GM23338 (cell line): ENCODE measurements at regions not wholly inside any gene's neighbourhood (a gene's known extent, or its start where the extent isn't known, plus 50 kb on each side); places are given as distances from the start of the nearest gene placed in this dataset.

Experiments
- ATAC-seq: fragments of 200-7000 bp; cut with Tn5 transposase; 3 replicates; pipeline ENCODE4 v1.9.1; 2020
- DNase-seq: peaks from one replicate; pipeline ENCODE4 v3.0.0-alpha.2; 2015; ENCODE audit warnings: low spot score
- H2AFZ ChIP-seq: fragments of 200-600 bp; sonication (generic); 2 replicates; pipeline ENCODE4 v1.8.0; 2016; ENCODE audit warnings: antibody characterized with exemption, mild to moderate bottlenecking, moderate library complexity
- H3F3A ChIP-seq: fragments of 200-600 bp; sonication (generic); replicated peaks from 2 replicates; pipeline ENCODE4 v1.8.0; 2017; ENCODE audit warnings: antibody characterized with exemption, mixed run types, low read depth
- H3K27ac ChIP-seq: fragments of 200-600 bp; sonication (generic); 2 replicates; pipeline ENCODE4 v1.6.1; 2016; ENCODE audit warnings: low read depth
- H3K27me3 ChIP-seq: fragments of 200-600 bp; sonication (generic); 2 replicates; pipeline ENCODE4 v1.8.0; 2016; ENCODE audit warnings: mild to moderate bottlenecking, mixed run types, moderate library complexity; ENCODE audit not compliant: insufficient read depth
- H3K36me3 ChIP-seq: fragments of 200-600 bp; sonication (generic); 2 replicates; pipeline ENCODE4 v1.8.0; 2016; ENCODE audit warnings: mild to moderate bottlenecking; ENCODE audit not compliant: insufficient read depth
- H3K4me1 ChIP-seq: fragments of 200-600 bp; sonication (generic); 2 replicates; pipeline ENCODE4 v1.8.0; 2016; ENCODE audit warnings: mild to moderate bottlenecking, moderate library complexity; ENCODE audit not compliant: insufficient read depth
- H3K4me2 ChIP-seq: fragments of 200-600 bp; sonication (generic); 2 replicates; pipeline ENCODE4 v1.7.1; 2017; ENCODE audit warnings: mixed run types
- H3K4me3 ChIP-seq: fragments of 200-600 bp; sonication (generic); 2 replicates; pipeline ENCODE4 v1.6.1; 2016; ENCODE audit warnings: mixed run types
- H3K79me2 ChIP-seq: fragments of 200-600 bp; sonication (generic); replicated peaks from 2 replicates; pipeline ENCODE4 v1.8.0; 2017; ENCODE audit warnings: mild to moderate bottlenecking; ENCODE audit not compliant: insufficient read depth
- H3K9me2 ChIP-seq: fragments of 200-600 bp; sonication (generic); 2 replicates; pipeline ENCODE4 v1.8.0; 2017; ENCODE audit not compliant: insufficient read depth
- H4K20me1 ChIP-seq: fragments of 200-600 bp; sonication (generic); replicated peaks from 2 replicates; pipeline ENCODE4 v1.8.0; 2017; ENCODE audit warnings: mild to moderate bottlenecking; ENCODE audit not compliant: insufficient read depth
- H3K27ac Mint-ChIP-seq: 2 replicates; pipeline ENCODE4 v1.8.0; 2020; ENCODE audit warnings: inconsistent platforms, mild to moderate bottlenecking, moderate library complexity, mixed read lengths
- H3K27me3 Mint-ChIP-seq: 3 replicates; pipeline ENCODE4 v1.8.0; 2022; ENCODE audit warnings: low read depth, mild to moderate bottlenecking, moderate library complexity, mixed read lengths, inconsistent platforms; ENCODE audit not compliant: insufficient read depth, poor library complexity
- H3K36me3 Mint-ChIP-seq: 3 replicates; pipeline ENCODE4 v1.8.0; 2021; ENCODE audit warnings: low read depth, mild to moderate bottlenecking, inconsistent platforms, moderate library complexity, mixed read lengths
- H3K4me1 Mint-ChIP-seq: 3 replicates; pipeline ENCODE4 v1.8.0; 2020; ENCODE audit warnings: mild to moderate bottlenecking, inconsistent platforms, mixed read lengths
- H3K4me3 Mint-ChIP-seq: 3 replicates; pipeline ENCODE4 v1.8.0; 2021; ENCODE audit warnings: moderate library complexity, mild to moderate bottlenecking, inconsistent platforms, mixed read lengths
- H3K9me3 Mint-ChIP-seq: 3 replicates; pipeline ENCODE4 v1.8.0; 2020; ENCODE audit warnings: moderate library complexity, mild to moderate bottlenecking, inconsistent platforms, mixed read lengths
- CREB1 ChIP-seq: fragments of 250-450 bp; sonication (Bioruptor Pico); IDR thresholded peaks from 2 replicates; pipeline ENCODE4 v1.5.0; 2020; ENCODE audit warnings: low read depth, mild to moderate bottlenecking, moderate library complexity
- CTCF ChIP-seq, 2 experiments: fragments of 200-600 bp in 1 of 2; sonication (generic) in 1 of 2; conservative IDR thresholded peaks; 2 replicates each; pipeline versions ENCODE4 v1.5.1 to v1.6.1; 2016 to 2017; ENCODE audit warnings: antibody characterized with exemption in 2 of 2, low read depth in 2 of 2, mild to moderate bottlenecking in 2 of 2, moderate library complexity in 1 of 2
- ETS1 ChIP-seq: IDR thresholded peaks from 2 replicates; pipeline ENCODE4 v1.6.1; 2016; ENCODE audit warnings: antibody characterized with exemption
- NANOG ChIP-seq: IDR thresholded peaks from 2 replicates; pipeline ENCODE4 v1.6.1; 2016; ENCODE audit warnings: antibody characterized with exemption, borderline replicate concordance
- ZNF462 ChIP-seq: fragments of 250-450 bp; sonication (Bioruptor Pico); IDR thresholded peaks from 2 replicates; pipeline ENCODE4 v1.5.0; 2020; ENCODE audit warnings: mild to moderate bottlenecking, moderate library complexity

- Mint-ChIP-seq H3K36me3 (no peaks in the 10 kb centered on the region), H3K4me3 (no peak overlapping the region), H3K27me3 (no peaks in the 10 kb centered on the region), H3K4me1 (no peaks in the 10 kb centered on the region), H3K9me3 (no peaks in the 10 kb centered on the region), H3K27ac (no peak overlapping the region)
- no peak overlapping the region for H3K27ac ChIP-seq
- TF ChIP-seq NANOG (no peak), CTCF (conservative IDR thresholded peaks at IDR 0.05; ENCODE audit: low read depth in 2 of 2) (no peak), CREB1 (no peak), ETS1 (no peak), ZNF462 (CRISPR knock-in tag) (no peak)
- H4K20me1 ChIP-seq: no peaks in the 10 kb centered on the region
- H3K36me3 ChIP-seq: no peaks in the 10 kb centered on the region
- no peak overlapping the region for H3K4me2 ChIP-seq
- H3K9me2 ChIP-seq: no peaks in the 10 kb centered on the region
- H3K27me3 ChIP-seq: no peaks in the 10 kb centered on the region
- H3F3A ChIP-seq: no peaks in the 10 kb centered on the region
- ATAC-seq: no peak
- no peaks in the 10 kb centered on the region for H3K79me2 ChIP-seq
- H2AFZ ChIP-seq: no peak overlapping the region
- H3K4me3 ChIP-seq: no peak overlapping the region
- H3K4me1 ChIP-seq: no peaks in the 10 kb centered on the region
- no peak for DNase-seq
These were observed 1282.3 kb upstream of the GJE1 start for GRCh38 chr6:140850438-140850837.
